NCI-H2171 (cell line): ENCODE measurements at regions not wholly inside any gene's neighbourhood (a gene's known extent, or its start where the extent isn't known, plus 50 kb on each side); places are given as distances from the start of the nearest gene placed in this dataset.

Experiments
- DNase-seq: peaks from one replicate; lab custom pipeline; 2025; lab: John Stamatoyannopoulos, UW

- no peak for DNase-seq
Measured at GRCh38 chr6:48912503-48912902, 550.5 kb downstream of the MMUT start.

DNA sequence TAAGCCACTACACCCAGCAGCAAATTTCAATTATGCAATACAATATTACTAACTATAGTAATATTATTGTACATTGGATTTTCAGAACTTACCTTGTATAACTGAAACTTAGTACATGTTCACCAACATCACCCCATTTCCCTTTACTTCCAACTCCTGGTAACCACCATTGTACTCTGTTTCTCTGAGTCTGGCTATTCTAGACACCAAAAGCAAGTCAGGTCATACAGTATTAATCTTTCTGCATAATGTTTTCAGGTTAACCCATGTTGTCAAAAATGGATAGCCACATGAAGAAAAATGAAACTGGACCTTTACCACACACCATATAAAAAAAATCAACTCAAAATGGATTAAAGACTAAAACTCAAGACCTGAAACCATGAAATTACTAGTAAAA is 558.2 kb downstream of the MMUT start:
- no peak for DNase-seq

DNA sequence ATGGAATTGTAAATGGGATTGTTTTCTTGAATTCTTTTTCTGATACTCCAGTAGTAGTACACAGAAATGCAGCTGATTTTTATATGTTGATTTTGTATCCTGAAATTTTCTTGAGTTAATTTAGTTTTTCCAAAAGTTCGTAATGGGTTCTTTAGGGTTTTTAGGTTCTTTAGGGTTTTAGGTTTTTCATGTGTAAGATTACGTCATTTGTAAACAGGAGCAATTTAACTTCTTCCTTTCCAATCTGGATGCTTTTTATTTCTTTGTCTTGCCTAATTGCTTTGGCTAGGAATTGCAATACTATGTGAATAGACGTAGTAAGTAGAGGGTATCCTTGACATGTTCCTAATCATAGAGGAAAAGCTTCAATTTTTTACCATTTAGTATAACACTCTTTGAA is 568.6 kb downstream of the MMUT start:
- DNase-seq: no peak

- DNase-seq: no peak
Measured at GRCh38 chr6:48893048-48893447, 570.0 kb downstream of the MMUT start.

DNA sequence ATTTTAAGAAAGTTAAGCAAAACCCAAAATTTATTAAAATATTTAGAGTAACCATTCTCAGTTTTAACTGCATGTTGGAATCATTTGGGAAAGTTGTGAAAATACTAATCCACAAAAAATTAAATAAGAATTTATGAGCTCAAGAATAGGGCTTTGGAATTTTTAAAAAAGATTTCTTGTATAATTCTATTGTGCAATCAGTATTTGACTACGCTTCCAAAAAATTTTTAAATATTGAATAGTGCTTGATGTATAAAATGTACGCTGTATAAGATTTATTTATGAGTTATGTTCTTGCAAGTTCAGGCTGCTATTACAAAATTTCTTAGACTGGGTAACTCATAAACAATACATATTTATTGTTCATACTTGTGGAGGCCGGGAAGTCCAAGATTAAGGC is 571.7 kb downstream of the MMUT start:
- no peak for DNase-seq

GRCh38 chr6:48889429-48889828 is 573.6 kb downstream of the MMUT start:
- no peak for DNase-seq

GRCh38 chr6:48883116-48883515 is 579.9 kb downstream of the MMUT start:
- no peak for DNase-seq

GRCh38 chr6:48881551-48881950 is 581.5 kb downstream of the MMUT start:
- DNase-seq: no peak

DNA sequence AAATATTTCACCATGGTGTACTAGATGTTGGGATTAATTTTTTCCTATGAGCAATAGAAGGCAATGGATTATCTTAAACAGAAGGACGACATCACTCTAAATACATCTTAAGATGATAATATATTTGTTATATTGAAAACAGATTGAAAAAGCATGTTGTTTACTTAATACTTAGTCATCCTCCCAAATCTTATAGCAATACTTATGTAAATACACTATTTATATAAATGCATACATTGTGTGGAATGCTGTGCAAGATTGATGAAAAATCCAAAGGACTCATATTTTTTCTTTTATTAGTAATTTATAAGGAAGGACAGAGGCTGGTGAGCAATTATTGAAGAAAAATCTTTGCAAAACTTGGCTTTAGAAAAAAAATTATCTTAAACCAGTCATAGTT is 593.5 kb downstream of the MMUT start:
- no peak for DNase-seq

DNA sequence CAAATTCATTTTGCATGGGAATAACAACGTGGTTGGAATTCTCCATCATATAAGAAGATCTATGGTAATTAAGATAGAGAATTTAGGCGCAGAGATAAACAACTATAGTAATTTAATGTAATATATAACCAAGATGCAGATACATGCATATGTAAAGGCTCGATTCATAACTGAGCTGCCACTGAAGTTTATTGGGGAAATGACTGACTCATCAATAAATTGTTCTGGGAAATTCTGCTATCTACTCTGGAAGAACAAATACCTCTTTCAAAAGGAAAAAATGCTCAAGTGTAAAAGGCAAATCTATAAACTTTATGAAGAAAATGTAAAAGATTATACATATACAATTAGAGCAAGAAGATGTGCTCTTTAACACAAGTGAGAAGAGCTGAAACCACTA is 596.4 kb downstream of the MMUT start:
- no peak for DNase-seq

DNA sequence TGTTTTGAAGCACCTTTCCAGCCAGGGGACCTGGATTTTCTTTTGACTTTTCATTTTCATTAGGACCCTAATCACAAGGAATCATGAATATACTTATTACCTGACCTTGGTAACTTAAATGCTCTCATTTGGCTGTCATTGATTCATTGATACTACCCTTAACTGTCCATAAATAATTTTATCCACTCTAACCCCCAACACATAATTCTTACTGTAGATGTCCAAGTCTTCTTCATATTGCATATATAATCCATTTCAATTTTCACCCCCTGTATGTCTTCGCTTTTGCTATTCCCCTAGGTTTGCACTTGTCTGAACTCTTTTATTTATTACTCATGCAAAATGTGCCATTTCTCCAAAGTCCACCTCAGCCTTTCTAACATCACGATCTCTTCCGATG is 602.9 kb downstream of the MMUT start:
- no peak for DNase-seq

DNA sequence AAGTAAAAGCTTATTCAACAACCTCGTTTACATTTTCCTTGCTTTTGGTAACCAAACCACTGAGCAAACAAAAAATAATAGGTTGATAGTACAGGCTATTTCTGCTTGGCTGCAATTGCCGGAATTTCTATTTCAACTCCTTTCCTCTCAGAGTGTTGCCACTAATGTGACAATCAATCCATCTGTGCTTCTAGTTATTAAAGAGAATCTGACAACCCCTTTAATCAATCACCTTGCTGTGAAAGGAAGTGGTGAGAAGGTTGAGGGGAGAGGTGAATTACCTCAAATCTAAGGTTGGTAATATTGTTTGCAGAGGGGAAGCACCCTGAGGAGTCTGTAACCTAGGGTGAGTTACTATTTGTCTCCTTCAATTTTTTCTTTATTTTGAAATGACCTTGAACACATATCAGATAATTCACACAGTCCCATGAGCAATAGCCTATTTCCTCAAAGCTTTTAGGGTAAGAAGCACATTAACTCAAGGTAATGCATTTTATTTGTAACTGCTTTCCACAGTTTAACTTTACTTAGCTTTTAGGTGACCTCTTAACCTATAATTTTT is 603.4 kb downstream of the MMUT start:
- no peak for DNase-seq

GRCh38 chr6:48845219-48845618 is 617.8 kb downstream of the MMUT start:
- no peak for DNase-seq

GRCh38 chr6:48844696-48845095 is 618.4 kb downstream of the MMUT start:
- no peak for DNase-seq

GRCh38 chr6:48840896-48841295 is 622.2 kb downstream of the MMUT start:
- DNase-seq: no peak

- no peak for DNase-seq
Measured at GRCh38 chr6:48839206-48839605, 623.8 kb downstream of the MMUT start.

DNA sequence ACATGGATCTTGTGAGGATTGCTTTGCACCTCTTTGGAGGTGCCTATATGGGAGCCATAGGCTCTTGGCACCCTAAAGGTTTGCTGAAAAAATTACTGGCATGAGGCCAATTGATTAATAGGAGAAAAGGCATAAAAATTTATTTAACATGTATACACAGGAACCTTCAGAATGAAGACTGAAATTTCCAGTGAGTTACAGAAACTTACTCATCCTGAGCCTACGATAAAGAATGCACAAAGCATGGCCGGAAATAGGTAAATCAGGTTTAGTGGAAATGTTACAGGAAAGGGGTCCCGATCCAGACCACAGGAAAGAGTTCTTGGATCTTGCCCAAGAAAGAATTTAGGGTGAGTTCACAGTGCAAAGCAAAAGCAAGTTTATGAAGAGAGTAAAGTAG is 625.3 kb downstream of the MMUT start:
- no peak for DNase-seq

- no peak for DNase-seq
Measured at GRCh38 chr6:48835421-48835958, 627.6 kb downstream of the MMUT start.

DNA sequence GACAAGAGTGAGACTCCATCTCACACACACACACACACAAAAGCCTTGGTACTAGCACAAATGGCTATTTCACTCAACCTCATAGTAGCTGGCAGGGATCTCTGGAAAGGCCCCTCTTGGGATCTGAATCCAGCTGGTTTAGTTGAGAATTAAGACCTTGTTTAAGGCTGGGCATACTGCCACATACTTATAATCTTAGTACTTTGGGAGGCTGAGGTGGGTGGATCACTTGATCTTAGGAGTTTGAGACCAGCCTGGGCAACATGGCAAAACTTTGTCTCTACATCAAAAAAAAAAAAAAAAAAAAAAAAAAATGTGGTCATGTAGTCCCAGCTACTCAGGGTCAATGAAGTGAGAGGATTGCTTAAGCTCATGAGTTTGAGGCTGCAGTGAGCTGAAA is 628.3 kb downstream of the MMUT start:
- DNase-seq: no peak

DNA sequence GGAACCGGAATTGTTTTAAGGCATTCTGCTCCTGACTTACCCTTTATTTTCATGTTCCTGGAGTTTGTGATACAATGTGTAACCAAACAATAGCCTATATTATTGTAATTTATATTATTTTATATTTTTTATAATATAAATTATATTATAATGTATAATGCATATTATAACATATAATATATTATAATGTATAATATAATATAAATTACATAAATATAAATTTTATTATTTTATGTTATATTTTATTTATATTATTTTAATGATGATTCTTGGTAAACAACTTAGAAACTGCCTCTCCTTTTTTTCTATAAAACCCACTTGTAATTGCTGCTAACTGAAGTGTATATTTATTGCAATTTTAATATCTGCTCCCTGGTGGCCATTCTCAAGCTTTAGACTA is 629.1 kb downstream of the MMUT start:
- DNase-seq: no peak

DNA sequence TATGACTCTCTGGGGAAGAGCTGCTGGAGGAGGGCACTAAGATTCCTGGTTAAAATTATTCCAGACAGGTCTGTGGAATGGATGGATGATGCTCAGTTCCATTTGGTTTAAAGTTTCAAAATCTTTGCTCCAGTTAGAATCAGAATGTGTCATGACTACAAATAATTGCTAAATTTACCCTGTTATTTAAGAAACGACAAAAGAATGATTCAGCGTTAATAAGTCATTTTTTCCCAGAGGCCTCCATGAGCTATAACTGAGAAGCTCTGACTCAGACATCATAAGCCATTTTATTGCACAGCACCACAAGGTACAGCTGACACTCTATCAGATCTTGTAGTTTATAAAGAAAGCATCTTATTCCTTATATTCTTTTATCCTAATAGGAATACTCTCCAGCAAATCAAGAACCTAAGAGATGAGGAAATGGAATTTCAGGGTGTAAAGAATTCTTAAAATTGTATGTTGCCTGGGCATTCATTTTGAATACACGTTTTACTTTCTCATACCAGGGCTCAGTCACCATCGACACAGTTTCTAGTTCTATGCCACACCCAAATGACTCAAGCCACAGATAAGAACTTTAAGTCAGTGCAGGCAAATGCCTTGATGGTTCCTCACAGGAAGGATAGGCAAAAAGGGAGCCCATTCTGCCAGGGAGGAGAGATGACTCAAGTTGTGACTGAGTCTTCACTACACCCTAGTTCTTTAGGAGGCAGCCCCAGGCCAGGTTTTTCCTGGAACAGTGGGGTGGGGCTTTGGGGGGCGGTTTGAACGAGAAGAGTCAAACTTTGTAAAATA is 636.0 kb downstream of the MMUT start:
- DNase-seq: no peak

- no peak for DNase-seq
Measured at GRCh38 chr6:48826152-48826515, 636.9 kb downstream of the MMUT start.

- DNase-seq: no peak
Measured at GRCh38 chr6:48825501-48826151, 637.4 kb downstream of the MMUT start.
